ENCODE measurements at regions not wholly inside any gene's neighbourhood (a gene's known extent, or its start where the extent isn't known, plus 50 kb on each side); places are given as distances from the start of the nearest gene placed in this dataset.

DNA sequence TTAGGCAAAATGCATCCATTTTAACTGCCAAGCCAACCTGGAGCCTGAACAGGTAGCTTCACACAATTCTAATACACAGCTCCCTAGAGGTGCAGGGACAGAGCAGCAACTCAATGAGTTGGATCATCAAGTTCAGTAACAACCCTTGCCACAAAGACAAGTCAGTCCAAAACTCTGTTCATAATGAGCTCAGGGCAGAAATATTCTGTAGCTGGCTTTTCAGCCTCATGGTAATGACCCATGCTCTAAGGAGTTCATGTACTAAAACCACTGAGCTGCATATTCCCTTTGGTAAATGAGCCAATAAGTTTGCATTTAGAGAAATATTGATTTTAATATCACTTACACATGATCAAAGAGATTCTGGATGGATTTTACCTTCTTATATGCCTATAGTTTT lies 316.1 kb downstream of the SEC23A start:
- no peak for DNase-seq (ENCODE audit: low read depth)
- TF ChIP-seq, protein P1, sequence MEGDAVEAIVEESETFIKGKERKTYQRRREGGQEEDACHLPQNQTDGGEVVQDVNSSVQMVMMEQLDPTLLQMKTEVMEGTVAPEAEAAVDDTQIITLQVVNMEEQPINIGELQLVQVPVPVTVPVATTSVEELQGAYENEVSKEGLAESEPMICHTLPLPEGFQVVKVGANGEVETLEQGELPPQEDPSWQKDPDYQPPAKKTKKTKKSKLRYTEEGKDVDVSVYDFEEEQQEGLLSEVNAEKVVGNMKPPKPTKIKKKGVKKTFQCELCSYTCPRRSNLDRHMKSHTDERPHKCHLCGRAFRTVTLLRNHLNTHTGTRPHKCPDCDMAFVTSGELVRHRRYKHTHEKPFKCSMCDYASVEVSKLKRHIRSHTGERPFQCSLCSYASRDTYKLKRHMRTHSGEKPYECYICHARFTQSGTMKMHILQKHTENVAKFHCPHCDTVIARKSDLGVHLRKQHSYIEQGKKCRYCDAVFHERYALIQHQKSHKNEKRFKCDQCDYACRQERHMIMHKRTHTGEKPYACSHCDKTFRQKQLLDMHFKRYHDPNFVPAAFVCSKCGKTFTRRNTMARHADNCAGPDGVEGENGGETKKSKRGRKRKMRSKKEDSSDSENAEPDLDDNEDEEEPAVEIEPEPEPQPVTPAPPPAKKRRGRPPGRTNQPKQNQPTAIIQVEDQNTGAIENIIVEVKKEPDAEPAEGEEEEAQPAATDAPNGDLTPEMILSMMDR (IDR thresholded peaks at IDR 0.05; ENCODE audit: insufficient read depth, low read depth, low read length): no peak
- CTCF ChIA-PET: no interaction called here
- POLR2A ChIA-PET: no interaction called here
- no peaks in the 10 kb centered on the region for H3K27me3 ChIP-seq (ENCODE audit: control insufficient read depth, insufficient read depth, low read length)
- no peaks in the 10 kb centered on the region for H3K36me3 ChIP-seq (ENCODE audit: control insufficient read depth, insufficient read depth, low read length)
- H3K4me3 ChIP-seq (ENCODE audit: low read depth, low read length): no peak overlapping the region

DNA sequence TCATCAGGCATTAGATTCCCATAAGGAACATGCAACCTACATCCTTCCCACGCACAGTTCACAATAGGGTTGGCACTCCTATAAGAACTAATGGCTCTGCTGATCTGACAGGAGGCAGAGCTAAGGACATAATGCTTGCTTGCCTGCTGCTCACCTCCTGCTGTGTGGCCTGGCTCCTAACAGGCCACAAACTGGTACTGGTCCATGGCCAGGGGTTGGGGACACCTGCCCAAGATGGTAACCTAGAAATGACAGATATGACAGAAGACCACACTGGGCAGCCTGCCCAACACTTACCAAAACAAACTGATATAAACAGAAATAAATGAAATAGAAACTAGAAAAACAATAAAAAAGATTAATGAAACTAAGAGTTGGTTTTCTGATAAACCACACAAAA lies 325.6 kb downstream of the SEC23A start:
- TF ChIP-seq, protein P1 (IDR thresholded peaks at IDR 0.05; ENCODE audit: insufficient read depth, low read depth, low read length): no peak
- Histone ChIP-seq H3K27me3 (ENCODE audit: control insufficient read depth, insufficient read depth, low read length) (no peaks in the 10 kb centered on the region), H3K36me3 (ENCODE audit: control insufficient read depth, insufficient read depth, low read length) (no peaks in the 10 kb centered on the region), H3K4me3 (ENCODE audit: low read depth, low read length) (no peak overlapping the region)
- DNase-seq (ENCODE audit: low read depth): no peak
- CTCF ChIA-PET: no interaction called here
- POLR2A ChIA-PET: no interaction called here

DNA sequence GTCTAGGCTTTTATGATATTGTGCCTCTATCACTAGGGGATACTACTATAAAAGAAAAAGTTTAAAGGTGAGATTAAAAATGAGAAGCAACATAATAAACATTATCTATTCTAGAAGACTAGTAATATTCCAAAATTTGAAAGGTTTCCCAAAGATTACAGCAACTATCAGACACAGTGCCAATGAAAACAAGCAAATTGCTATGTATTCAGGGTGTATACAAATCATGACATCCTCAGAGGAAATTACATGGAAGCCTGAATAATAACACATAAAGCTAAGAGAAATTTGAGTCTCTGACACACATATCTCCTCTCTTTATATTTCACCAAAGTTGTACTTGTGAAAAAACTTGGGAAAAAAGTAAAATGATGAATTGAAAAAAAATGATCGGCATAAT lies 327.0 kb downstream of the SEC23A start:
- ChIA-PET CTCF (no interaction called here), POLR2A (no interaction called here)
- TF ChIP-seq, protein P1 (IDR thresholded peaks at IDR 0.05; ENCODE audit: insufficient read depth, low read depth, low read length): no peak

DNA sequence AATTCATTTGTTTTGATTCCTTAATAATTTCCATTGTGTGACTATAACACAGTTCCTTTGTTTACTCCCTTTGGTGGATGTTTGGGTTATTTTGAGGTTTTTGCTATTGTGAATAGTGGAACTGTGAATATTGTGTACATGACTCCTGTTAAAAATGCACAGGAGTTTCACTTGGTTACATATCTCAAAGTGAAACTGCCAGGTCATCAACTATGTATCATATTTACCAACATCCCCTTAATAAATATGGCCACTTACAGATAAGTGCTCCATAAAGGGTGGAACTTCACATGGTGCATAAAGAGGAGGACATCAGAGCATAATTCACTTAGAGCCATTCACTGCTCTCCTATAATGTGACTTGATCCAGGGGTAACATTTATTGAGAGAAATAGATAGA lies 328.9 kb downstream of the SEC23A start:
- Histone ChIP-seq H3K4me3 (ENCODE audit: low read depth, low read length) (no peak overlapping the region), H3K27me3 (ENCODE audit: control insufficient read depth, insufficient read depth, low read length) (no peaks in the 10 kb centered on the region), H3K36me3 (ENCODE audit: control insufficient read depth, insufficient read depth, low read length) (no peaks in the 10 kb centered on the region)
- ChIA-PET POLR2A (no interaction called here), CTCF (interaction anchor here (0.6 kb wide), 1 partner anchor 1037 kb away, joined by 3 read pairs; no protein-coding TSS in a partner anchor)
- DNase-seq (ENCODE audit: low read depth): no peak
- TF ChIP-seq, protein P1 (IDR thresholded peaks at IDR 0.05; ENCODE audit: insufficient read depth, low read depth, low read length): no peak

More for the DNA sequence above, 327.0 kb downstream of the SEC23A start:
- Histone ChIP-seq H3K36me3 (ENCODE audit: control insufficient read depth, insufficient read depth, low read length) (no peaks in the 10 kb centered on the region), H3K4me3 (ENCODE audit: low read depth, low read length) (no peak overlapping the region), H3K27me3 (ENCODE audit: control insufficient read depth, insufficient read depth, low read length) (no peaks in the 10 kb centered on the region)
- no peak for DNase-seq (ENCODE audit: low read depth)

DNA sequence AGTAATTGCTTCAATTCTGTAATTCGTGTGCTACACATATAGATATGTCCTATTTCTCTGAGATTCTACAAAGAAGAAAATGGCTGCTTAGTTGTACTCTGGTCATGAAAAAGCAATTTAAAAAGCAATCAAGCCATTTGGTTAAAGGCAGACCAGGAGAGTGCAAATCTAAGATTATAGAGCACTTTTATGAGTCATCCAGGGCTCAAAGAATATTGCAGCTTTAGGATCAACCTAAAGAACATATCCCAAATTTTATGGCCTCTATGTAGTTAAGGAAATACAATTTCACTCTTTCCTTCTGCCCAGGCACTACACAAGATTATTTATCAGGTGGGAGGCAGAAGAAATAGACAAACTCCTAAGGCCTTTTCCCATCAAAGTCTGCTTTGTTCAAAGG lies 332.8 kb downstream of the SEC23A start:
- TF ChIP-seq, protein P1 (IDR thresholded peaks at IDR 0.05; ENCODE audit: insufficient read depth, low read depth, low read length): no peak
- H3K36me3 ChIP-seq (ENCODE audit: control insufficient read depth, insufficient read depth, low read length): no peaks in the 10 kb centered on the region
- ChIA-PET POLR2A (no interaction called here), CTCF (no interaction called here)
- DNase-seq (ENCODE audit: low read depth): no peak
- H3K4me3 ChIP-seq (ENCODE audit: low read depth, low read length): no peak overlapping the region
- H3K27me3 ChIP-seq (ENCODE audit: control insufficient read depth, insufficient read depth, low read length): no peaks in the 10 kb centered on the region
